HepG2 (cell line): ENCODE measurements at regions not wholly inside any gene's neighbourhood (a gene's known extent, or its start where the extent isn't known, plus 50 kb on each side); places are given as distances from the start of the nearest gene placed in this dataset.

Experiments used
- CBX5 ChIP-seq: sonication (generic); formaldehyde crosslinking; IDR thresholded peaks from 2 replicates; pipeline ENCODE4 v1.4.0; 2020; ENCODE audit warnings: missing genetic modification reagents, borderline replicate concordance
- CEBPB ChIP-seq: IDR thresholded peaks from 2 replicates; pipeline ENCODE4 v1.6.1; 2011; ENCODE audit warnings: low read depth, low read length, improper control_type of control experiment, borderline replicate concordance
- DNMT3B ChIP-seq: conservative IDR thresholded peaks from 2 replicates; pipeline ENCODE4 v1.6.1; 2016; ENCODE audit warnings: missing biosample characterization, control low read depth
- FOXC1 ChIP-seq: sonication (generic); formaldehyde crosslinking; IDR thresholded peaks from 2 replicates; pipeline ENCODE4 v1.8.0; 2022; ENCODE audit warnings: mild to moderate bottlenecking, missing genetic modification reagents, borderline replicate concordance
- FOXP1 ChIP-seq, 2 experiments: fragments of 450-650 bp in 1 of 2; IDR thresholded peaks; 2 replicates each; pipeline ENCODE4 v1.6.1; 2017 to 2018; ENCODE audit warnings: antibody characterized with exemption in 1 of 2
- GABPA ChIP-seq, 2 experiments: IDR thresholded peaks; 2 replicates each; pipeline ENCODE4 v1.6.1; 2011 to 2016; ENCODE audit warnings: low read depth in 2 of 2, low read length in 1 of 2, missing biosample characterization in 1 of 2, missing genetic modification characterization in 1 of 2
- GFI1 ChIP-seq: sonication (generic); formaldehyde crosslinking; IDR thresholded peaks from 2 replicates; pipeline ENCODE4 v1.5.0; 2020; ENCODE audit warnings: missing genetic modification reagents, mild to moderate bottlenecking, borderline replicate concordance
- HDAC6 ChIP-seq: fragments of 200-600 bp; sonication (generic); IDR thresholded peaks from 2 replicates; pipeline ENCODE4 v1.7.0; 2017; ENCODE audit warnings: mild to moderate bottlenecking, antibody characterized with exemption, low read length, low read depth
- POGZ ChIP-seq: sonication (generic); formaldehyde crosslinking; IDR thresholded peaks from 2 replicates; pipeline ENCODE4 v1.4.0; 2020; ENCODE audit warnings: mild to moderate bottlenecking, missing genetic modification reagents
- RFX5 ChIP-seq: IDR thresholded peaks from 2 replicates; pipeline ENCODE4 v1.6.1; 2011; ENCODE audit warnings: low read depth, low read length, improper control_type of control experiment
- SPEN ChIP-seq: sonication (generic); formaldehyde crosslinking; IDR thresholded peaks from 2 replicates; pipeline ENCODE4 v1.5.1; 2020; ENCODE audit warnings: low read depth, mild to moderate bottlenecking, missing genetic modification reagents
- THAP11 ChIP-seq: IDR thresholded peaks from 2 replicates; pipeline ENCODE4 v1.6.1; 2016; ENCODE audit warnings: missing biosample characterization, missing genetic modification reagents
- ZNF567 ChIP-seq: sonication (generic); formaldehyde crosslinking; IDR thresholded peaks from 2 replicates; pipeline ENCODE4 v1.8.1; 2023; ENCODE audit warnings: mild to moderate bottlenecking, missing genetic modification reagents, borderline replicate concordance
- ZNF792 ChIP-seq: IDR thresholded peaks from 2 replicates; pipeline ENCODE4 v1.6.1; 2016
- TF ChIP-seq, protein P1 (sequence below): IDR thresholded peaks from 2 replicates; pipeline ENCODE4 v1.6.1; 2018; ENCODE audit warnings: missing genetic modification reagents, mild to moderate bottlenecking, missing compliant biosample characterization
- TF ChIP-seq, protein P2 (sequence below): sonication (generic); formaldehyde crosslinking; IDR thresholded peaks from 2 replicates; pipeline ENCODE4 v1.5.0; 2020; ENCODE audit warnings: mild to moderate bottlenecking, missing genetic modification reagents, borderline replicate concordance
- TF ChIP-seq, protein P3 (sequence below): sonication (generic); formaldehyde crosslinking; IDR thresholded peaks from 2 replicates; pipeline ENCODE4 v1.5.0; 2020; ENCODE audit warnings: mild to moderate bottlenecking, missing genetic modification reagents
- TF ChIP-seq, protein P4 (sequence below): sonication (generic); formaldehyde crosslinking; IDR thresholded peaks from 2 replicates; pipeline ENCODE4 v1.4.0; 2020; ENCODE audit warnings: missing genetic modification reagents

DNA sequence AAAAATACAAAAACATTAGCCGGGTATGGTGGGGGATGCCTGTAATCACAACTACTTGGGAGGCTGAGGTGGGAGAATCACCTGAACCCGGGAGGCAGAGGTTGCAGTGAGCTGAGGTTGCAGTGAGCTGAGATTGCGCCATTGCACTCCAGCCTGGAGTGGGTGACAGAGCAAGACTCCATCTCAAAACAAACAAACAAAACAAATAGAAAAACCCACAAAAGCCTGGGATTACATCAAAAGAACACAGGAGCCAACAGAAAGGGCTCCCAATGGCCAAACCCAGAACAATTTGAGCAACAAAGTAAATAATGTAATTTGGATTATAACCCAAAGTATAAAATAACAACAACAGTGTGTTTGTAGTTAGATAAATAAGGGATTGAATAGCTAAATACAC, 159.8 kb downstream of the UXS1 start (continued):
- TF ChIP-seq, protein P1, sequence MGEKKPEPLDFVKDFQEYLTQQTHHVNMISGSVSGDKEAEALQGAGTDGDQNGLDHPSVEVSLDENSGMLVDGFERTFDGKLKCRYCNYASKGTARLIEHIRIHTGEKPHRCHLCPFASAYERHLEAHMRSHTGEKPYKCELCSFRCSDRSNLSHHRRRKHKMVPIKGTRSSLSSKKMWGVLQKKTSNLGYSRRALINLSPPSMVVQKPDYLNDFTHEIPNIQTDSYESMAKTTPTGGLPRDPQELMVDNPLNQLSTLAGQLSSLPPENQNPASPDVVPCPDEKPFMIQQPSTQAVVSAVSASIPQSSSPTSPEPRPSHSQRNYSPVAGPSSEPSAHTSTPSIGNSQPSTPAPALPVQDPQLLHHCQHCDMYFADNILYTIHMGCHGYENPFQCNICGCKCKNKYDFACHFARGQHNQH (CRISPR knock-in tag), result peak; percentile 27; the same call in 1 of the 2 replicates
- TF ChIP-seq, protein P2, sequence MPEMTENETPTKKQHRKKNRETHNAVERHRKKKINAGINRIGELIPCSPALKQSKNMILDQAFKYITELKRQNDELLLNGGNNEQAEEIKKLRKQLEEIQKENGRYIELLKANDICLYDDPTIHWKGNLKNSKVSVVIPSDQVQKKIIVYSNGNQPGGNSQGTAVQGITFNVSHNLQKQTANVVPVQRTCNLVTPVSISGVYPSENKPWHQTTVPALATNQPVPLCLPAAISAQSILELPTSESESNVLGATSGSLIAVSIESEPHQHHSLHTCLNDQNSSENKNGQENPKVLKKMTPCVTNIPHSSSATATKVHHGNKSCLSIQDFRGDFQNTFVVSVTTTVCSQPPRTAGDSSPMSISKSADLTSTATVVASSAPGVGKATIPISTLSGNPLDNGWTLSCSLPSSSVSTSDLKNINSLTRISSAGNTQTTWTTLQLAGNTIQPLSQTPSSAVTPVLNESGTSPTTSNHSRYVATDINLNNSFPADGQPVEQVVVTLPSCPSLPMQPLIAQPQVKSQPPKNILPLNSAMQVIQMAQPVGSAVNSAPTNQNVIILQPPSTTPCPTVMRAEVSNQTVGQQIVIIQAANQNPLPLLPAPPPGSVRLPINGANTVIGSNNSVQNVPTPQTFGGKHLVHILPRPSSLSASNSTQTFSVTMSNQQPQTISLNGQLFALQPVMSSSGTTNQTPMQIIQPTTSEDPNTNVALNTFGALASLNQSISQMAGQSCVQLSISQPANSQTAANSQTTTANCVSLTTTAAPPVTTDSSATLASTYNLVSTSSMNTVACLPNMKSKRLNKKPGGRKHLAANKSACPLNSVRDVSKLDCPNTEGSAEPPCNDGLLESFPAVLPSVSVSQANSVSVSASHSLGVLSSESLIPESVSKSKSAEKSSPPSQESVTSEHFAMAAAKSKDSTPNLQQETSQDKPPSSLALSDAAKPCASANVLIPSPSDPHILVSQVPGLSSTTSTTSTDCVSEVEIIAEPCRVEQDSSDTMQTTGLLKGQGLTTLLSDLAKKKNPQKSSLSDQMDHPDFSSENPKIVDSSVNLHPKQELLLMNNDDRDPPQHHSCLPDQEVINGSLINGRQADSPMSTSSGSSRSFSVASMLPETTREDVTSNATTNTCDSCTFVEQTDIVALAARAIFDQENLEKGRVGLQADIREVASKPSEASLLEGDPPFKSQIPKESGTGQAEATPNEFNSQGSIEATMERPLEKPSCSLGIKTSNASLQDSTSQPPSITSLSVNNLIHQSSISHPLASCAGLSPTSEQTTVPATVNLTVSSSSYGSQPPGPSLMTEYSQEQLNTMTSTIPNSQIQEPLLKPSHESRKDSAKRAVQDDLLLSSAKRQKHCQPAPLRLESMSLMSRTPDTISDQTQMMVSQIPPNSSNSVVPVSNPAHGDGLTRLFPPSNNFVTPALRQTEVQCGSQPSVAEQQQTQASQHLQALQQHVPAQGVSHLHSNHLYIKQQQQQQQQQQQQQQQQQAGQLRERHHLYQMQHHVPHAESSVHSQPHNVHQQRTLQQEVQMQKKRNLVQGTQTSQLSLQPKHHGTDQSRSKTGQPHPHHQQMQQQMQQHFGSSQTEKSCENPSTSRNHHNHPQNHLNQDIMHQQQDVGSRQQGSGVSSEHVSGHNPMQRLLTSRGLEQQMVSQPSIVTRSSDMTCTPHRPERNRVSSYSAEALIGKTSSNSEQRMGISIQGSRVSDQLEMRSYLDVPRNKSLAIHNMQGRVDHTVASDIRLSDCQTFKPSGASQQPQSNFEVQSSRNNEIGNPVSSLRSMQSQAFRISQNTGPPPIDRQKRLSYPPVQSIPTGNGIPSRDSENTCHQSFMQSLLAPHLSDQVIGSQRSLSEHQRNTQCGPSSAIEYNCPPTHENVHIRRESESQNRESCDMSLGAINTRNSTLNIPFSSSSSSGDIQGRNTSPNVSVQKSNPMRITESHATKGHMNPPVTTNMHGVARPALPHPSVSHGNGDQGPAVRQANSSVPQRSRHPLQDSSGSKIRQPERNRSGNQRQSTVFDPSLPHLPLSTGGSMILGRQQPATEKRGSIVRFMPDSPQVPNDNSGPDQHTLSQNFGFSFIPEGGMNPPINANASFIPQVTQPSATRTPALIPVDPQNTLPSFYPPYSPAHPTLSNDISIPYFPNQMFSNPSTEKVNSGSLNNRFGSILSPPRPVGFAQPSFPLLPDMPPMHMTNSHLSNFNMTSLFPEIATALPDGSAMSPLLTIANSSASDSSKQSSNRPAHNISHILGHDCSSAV (CRISPR knock-in tag), result no peak
- TF ChIP-seq FOXC1 (CRISPR knock-in tag) (no peak), SPEN (CRISPR knock-in tag) (0 out of 2 replicates have a peak, but pooled peaks have one; percentile 23), POGZ (CRISPR knock-in tag) (peak; percentile 69; the same call in 1 of the 2 replicates), DNMT3B (no peak), FOXP1 (IDR thresholded peaks at IDR 0.05) (peak; percentile 41; the same call in 1 of the 2 replicates), FOXP1 (CRISPR knock-in tag; IDR thresholded peaks at IDR 0.05) (peak; percentile 91), GABPA (IDR thresholded peaks at IDR 0.05; ENCODE audit: low read depth, low read length) (no peak), GABPA (CRISPR knock-in tag; IDR thresholded peaks at IDR 0.05; ENCODE audit: low read depth) (peak; percentile 35; the same call in 1 of the 2 replicates), THAP11 (CRISPR knock-in tag) (no peak; the same call in 1 of the 2 replicates), CEBPB (peak; percentile 93), HDAC6 (no peak), ZNF792 (CRISPR knock-in tag) (no peak), GFI1 (CRISPR knock-in tag) (peak; percentile 74; the same call in 1 of the 2 replicates), CBX5 (CRISPR knock-in tag) (0 out of 2 replicates have a peak, but pooled peaks have one; percentile 30), RFX5 (no peak), ZNF567 (CRISPR knock-in tag) (no peak)
- TF ChIP-seq, protein P3, sequence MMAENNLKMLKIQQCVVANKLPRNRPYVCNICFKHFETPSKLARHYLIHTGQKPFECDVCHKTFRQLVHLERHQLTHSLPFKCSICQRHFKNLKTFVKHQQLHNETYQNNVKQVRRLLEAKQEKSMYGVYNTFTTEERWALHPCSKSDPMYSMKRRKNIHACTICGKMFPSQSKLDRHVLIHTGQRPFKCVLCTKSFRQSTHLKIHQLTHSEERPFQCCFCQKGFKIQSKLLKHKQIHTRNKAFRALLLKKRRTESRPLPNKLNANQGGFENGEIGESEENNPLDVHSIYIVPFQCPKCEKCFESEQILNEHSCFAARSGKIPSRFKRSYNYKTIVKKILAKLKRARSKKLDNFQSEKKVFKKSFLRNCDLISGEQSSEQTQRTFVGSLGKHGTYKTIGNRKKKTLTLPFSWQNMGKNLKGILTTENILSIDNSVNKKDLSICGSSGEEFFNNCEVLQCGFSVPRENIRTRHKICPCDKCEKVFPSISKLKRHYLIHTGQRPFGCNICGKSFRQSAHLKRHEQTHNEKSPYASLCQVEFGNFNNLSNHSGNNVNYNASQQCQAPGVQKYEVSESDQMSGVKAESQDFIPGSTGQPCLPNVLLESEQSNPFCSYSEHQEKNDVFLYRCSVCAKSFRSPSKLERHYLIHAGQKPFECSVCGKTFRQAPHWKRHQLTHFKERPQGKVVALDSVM (CRISPR knock-in tag), result peak; percentile 82
- TF ChIP-seq, protein P4, sequence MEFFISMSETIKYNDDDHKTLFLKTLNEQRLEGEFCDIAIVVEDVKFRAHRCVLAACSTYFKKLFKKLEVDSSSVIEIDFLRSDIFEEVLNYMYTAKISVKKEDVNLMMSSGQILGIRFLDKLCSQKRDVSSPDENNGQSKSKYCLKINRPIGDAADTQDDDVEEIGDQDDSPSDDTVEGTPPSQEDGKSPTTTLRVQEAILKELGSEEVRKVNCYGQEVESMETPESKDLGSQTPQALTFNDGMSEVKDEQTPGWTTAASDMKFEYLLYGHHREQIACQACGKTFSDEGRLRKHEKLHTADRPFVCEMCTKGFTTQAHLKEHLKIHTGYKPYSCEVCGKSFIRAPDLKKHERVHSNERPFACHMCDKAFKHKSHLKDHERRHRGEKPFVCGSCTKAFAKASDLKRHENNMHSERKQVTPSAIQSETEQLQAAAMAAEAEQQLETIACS (CRISPR knock-in tag), result no peak
